Hematopoietic multipotent progenitor cell treated with erythropoietin and hydrocortisone succinate and interleukin-3 and kit ligand, for 6 days (in vitro differentiated cells): ENCODE measurements at regions not wholly inside any gene's neighbourhood (a gene's known extent, or its start where the extent isn't known, plus 50 kb on each side); places are given as distances from the start of the nearest gene placed in this dataset.

ENCODE experiments used
- DNase-seq: peaks from one replicate; pipeline ENCODE4 v3.0.0-alpha.2; 2015

- DNase-seq, result no peak
Measured at GRCh38 chr16:79668502-79668901, 68.0 kb upstream of the MAF start.

DNA sequence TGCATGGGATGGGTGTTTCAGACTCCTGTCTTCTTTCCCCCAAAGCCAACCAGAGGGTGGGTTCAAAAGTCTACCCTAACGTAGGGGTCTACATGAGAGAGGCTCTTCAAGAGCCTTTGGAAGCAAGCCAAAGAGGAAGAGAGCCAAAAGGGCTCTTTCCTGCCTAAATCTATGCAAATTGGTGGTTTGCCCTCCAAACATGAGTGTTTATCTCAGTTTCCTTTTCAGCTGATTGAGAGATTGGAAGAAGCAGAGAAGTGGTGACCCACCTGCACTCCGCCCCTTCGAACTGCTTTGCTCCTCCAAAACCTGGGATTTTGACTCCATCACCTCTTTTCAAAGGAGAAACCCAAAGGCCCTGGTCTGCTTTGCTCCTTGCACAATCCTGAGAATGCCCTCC is 65.4 kb upstream of the MAF start:
- no peak for DNase-seq

GRCh38 chr16:79664407-79664806 is 63.9 kb upstream of the MAF start:
- no peak for DNase-seq

- no peak for DNase-seq
Measured at GRCh38 chr16:79662669-79663313, 62.3 kb upstream of the MAF start.

DNA sequence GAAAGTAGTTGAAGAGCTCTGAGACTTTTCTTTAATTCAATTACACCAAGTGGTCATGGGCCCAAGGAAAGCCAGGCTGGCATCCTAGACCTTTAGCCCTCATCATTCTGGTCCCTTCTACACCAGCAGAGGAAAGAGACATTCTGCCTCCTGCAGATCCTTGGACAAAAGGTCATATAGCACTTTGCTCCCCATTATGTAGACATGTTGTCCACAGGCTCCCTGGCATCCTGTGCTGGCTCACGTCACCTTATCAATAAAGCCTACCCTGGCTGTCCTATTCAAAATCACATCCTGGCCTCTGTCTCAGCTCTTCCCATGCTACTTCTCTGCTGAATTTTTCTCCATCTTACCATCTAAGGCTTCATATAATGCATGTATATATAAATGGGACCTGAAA is 61.6 kb upstream of the MAF start:
- no peak for DNase-seq

DNA sequence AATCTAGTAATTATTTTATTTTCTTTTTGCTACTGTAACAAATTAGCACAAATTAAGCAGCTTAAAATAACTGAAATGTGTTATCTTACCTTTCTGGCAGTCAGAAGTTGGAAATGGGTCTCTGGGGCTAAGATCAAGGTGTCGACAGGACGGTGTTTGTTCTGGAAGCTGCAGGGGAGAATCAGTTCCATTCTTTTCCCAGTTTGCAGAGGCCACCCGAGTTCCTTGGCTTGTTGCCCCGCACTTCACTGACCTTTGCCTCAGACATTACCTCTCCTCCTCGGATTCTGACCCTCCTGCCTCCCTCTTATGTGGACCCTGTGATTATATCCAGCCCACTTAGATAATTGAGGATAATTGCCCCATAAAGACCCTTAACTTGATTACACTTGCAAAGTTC is 61.0 kb upstream of the MAF start:
- no peak for DNase-seq

- no peak for DNase-seq
Measured at GRCh38 chr16:79659344-79659743, 58.8 kb upstream of the MAF start.

DNA sequence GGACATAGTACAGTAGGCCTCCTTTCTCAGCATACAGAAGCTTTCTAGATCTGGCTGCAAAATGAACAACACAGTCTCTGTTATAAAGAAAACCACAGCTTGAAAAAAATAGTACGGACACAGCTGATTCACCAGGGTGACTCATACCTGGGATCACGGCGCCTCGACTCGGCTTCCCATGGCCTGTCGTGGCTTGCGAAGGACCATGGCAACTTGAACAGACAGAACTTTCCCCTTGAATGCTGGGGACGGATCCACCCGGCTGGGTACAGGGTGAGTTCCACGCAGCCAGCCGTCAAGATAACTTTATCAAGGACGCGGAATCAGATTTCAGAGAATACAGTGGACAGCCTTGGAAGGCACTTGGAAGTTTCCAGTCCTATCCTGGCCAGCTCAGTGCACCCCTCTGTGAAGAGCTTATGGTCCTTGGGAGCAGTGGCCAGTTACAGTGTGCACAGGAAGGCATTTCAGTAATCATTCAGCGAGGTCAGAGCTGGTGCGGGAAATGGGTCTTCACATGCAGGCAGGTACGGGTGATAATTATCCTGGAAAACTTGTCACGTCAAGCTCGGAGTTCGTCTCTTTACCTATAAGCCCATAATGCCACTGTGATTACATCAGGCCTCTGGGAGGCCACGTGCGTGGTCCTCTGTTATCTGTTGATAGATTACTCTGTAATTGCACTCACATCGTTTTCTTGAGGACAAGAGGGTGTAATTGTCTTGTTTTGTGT is 57.9 kb upstream of the MAF start:
- no peak for DNase-seq

GRCh38 chr16:79656553-79657115 is 56.1 kb upstream of the MAF start:
- no peak for DNase-seq

DNA sequence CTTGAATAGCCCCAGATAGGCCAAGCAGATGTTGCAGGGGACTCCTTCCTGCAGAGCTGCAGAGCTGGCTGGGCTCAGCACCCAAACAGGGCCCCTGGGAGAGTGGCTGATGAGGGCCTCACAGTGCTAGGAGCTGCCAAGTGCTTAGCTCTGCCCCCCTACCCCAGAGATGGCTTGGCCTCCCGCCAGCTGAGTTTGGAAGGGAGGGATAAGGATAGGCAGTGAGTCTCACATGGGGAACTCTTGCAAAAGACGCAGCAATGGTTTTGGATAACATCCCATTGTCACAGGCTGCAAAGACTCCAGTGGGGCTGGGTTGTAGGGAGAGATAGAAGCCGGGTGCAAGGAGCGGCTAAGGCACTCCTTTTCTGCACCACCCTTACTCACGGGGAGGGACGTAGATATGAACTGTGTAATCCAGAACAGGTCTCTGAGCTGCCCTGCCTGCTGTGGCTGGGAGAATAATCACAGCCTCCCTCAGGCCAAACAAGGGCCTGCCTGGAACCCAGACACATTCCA is 52.9 kb upstream of the MAF start:
- peak; percentile 20 for DNase-seq

DNA sequence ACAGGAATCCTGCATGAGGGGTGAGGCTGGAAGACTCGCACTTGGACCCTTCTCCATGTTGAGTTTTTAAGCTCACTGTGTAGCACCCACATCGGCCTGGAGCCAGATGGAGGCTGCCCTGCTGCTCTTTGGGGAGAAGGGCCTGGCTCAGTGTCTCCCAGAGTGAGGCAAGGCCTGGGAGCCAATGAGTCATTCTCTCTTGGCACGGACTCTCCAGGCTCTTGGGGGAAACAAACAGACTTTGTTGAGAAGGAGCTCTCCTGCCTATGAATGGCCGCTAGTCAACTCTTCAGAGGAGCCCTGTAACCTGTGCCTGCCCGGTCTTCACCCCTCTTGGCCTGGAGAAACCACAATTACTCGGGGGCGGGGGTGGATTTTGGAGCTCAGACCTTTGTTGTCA is 50.8 kb upstream of the MAF start:
- no peak for DNase-seq
